Renal pelvis (tissue), 1 donor: ENCODE measurements at regions not wholly inside any gene's neighbourhood (a gene's known extent, or its start where the extent isn't known, plus 50 kb on each side); places are given as distances from the start of the nearest gene placed in this dataset.

Experiments used
- DNase-seq: peaks from one replicate; pipeline ENCODE4 v3.0.0-alpha.2; 2013

DNA sequence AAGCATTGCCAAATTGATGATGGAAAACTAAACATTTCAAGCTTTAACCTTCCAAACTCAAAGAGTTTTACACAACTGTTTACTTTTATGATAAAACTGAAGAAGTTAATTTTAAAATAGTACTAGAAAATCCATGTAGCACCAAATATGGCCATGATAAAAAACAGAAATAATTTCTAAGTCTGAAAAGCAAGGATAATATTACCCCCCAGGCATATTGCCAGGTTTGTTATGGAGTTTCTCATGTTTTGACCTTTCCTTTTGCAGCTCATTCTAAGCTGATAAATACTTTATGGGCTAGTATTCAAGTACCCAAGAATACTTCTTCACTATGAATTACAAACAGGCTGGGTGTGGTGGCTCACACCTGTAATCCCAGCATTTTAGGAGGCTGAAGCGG lies 209.9 kb upstream of the ZFP64 start:
- no peak for DNase-seq

GRCh38 chr20:52399352-52399751 lies 207.8 kb upstream of the ZFP64 start:
- no peak for DNase-seq

DNA sequence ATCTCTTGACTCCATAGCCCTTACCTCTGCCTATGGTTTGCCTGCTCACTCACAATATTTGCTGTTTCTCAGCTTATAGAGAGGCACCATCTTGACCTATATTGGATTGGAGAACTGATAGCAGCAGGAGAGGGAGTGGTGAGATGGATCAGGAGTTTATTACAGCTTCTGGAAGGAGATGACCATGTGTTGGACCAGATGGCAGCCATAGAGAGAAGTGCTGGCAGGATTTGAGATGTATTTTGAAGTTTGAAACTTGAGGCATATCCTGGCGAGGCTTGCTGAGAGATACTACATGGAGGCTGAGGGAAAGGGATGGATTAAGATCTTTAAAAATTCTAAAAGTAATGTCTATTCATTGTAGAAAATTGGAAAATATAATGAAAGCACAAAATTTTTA lies 198.0 kb upstream of the ZFP64 start:
- no peak for DNase-seq

DNA sequence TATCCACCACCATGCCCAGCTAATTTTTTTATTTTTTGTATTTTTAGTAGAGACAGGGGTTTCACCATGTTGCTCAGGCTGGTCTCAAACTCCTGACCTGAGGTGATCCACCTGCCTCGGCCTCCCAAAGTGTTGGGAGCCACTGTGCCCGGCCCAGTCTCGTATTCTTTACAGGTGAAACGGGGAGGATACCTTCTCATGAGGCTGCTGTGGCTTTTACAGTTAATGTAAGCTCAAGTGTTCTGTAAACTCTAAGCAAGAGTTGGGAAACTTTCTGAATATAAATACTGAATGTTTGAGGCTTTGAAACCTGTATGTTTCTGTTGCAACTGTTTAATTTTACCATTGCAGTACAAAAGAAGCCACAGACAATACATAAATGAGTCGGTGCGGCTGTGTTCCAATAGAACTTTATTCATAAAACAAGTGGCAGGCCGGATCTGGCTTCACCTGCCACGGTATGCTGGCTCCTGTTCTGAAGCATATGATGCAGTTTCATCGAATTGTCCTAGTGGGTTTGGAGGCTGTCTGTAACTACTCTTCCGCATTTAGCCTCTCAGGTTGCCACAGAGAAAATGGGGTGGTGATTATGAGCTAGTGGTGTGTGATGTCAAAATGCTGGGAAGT lies 192.5 kb upstream of the ZFP64 start:
- no peak for DNase-seq

DNA sequence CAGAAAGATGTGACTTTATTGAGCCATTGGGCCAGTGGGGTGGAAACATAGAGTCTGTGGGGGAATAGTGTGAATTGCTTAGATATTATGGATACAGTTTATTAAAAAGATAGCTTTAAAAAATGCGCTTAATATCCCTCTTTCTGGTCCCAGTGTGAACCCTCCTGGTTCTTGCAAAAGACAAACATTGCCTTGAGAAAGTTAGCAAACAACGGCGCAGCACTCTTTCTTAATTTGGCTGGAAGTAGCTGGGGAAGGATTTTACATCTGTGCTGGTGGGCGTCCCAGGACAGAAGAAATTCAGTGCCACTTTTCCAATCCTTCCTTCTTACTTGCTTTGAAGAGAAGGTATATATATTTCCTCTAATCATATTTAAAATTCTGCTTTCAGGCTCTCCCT lies 191.4 kb upstream of the ZFP64 start:
- DNase-seq, result no peak

DNA sequence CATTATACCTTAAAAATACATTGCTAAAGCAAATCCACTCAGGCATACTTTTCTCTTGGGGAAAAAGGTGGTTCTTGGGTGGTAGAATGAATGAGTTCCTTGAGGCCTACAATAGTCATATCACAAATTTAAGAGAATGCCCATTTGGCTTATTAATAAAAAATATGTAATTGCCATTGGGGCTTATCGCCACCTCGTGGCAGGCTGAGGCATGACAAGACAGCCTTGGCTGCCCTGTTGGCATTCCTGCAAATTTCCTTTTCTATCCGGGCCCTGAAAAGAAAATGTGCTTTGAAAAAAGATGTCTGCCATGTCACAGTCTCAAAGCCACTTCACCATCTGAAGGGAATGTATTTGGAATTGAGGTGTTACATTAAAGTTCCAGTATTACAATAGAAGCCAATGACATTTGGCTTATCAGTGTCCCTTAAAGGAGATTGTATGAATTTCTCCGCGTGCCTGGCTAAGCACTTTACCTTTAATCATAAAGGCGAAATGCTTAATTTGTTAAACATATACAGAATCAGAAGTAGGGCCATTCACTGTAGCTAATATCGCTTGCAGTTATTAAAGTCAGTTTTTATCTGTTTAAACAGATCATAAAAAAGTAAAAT lies 188.3 kb upstream of the ZFP64 start:
- no peak for DNase-seq

- no peak for DNase-seq
These were observed 180.6 kb upstream of the ZFP64 start for GRCh38 chr20:52372169-52372568.

DNA sequence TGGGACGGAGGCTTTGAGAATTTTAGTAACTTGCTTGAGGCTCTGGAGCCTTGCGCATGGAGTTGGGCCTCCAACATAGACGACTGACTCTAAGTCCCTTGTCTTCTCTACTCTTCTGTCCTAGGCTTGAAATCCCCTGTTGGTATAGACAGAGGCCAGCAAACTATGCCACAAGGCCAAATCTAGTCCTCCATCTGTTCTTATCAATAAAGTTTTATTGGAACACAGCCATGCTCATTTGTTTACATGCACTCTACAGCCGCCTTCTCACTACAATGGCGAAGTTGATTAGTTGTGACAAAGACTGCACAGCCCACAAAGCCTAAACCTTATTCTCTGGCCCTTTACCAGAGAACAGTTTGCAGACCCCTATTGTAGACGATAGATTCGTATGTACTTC lies 174.1 kb upstream of the ZFP64 start:
- DNase-seq, result no peak

- DNase-seq, result no peak
These were observed 172.8 kb upstream of the ZFP64 start for GRCh38 chr20:52364405-52364804.

DNA sequence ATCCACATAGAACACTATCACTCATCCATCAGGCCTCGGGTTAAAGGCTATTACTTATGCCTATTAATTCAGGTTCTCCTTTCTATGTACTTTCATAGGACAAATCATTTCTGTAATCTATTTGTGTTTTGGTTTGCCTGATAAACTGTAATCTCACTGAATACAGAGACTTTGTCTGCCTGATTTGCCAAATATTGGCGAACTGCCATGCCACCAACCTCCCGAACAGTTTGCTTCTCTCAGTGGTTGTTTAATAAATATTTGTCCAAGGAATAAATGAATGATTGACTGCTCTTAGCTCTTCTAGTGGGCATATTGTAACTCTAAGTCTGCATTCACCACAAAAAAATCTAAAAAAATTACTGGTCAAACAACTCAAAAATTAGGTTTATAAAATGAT lies 170.1 kb upstream of the ZFP64 start:
- DNase-seq, result no peak

DNA sequence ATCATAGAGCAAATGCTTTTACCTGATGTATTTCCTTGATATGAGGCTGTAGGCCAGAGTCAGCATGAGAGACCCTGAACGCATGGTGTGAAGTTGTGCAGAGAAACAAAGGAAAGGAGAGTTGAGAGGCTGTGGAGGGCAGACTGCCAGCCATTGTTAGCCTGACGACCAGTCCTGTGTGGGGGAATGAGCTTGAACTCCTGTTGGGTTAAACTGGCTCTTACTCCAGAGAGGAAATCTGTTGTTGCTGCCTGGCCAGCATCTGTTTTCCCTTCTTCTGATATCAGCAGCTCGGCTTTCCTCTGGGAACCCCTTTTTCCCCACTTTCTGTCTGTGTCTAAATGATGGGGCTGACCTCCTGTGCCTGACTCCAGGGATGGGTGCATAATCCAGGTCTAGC lies 158.2 kb upstream of the ZFP64 start:
- no peak for DNase-seq

- no peak for DNase-seq
These were observed 156.9 kb upstream of the ZFP64 start for GRCh38 chr20:52348434-52348833.

- no peak for DNase-seq
These were observed 155.2 kb upstream of the ZFP64 start for GRCh38 chr20:52346797-52347196.

GRCh38 chr20:52342913-52343312 lies 151.3 kb upstream of the ZFP64 start:
- DNase-seq, result no peak

GRCh38 chr20:52340036-52340634 lies 148.6 kb upstream of the ZFP64 start:
- DNase-seq, result no peak

GRCh38 chr20:52332649-52333250 lies 141.2 kb upstream of the ZFP64 start:
- no peak for DNase-seq

DNA sequence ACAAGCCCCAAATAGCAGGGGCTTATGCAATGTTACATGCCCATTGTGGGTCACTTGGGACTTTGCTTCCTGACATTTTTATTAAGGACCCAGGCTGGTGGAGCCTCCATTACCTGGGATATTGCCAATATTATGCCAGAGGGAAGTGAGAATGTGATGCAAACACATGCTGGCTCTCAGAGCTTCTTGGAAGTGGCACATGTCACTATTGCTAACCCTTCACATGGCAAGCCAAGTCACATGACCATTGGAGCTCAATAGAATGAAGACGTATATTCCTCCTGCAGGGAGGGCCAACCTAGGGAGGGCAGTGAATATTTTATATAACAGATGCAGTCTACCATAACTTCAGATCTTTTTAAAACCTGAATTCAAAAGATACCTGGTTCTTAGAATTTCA lies 140.7 kb upstream of the ZFP64 start:
- no peak for DNase-seq

- no peak for DNase-seq
These were observed 140.1 kb upstream of the ZFP64 start for GRCh38 chr20:52331655-52332054.

DNA sequence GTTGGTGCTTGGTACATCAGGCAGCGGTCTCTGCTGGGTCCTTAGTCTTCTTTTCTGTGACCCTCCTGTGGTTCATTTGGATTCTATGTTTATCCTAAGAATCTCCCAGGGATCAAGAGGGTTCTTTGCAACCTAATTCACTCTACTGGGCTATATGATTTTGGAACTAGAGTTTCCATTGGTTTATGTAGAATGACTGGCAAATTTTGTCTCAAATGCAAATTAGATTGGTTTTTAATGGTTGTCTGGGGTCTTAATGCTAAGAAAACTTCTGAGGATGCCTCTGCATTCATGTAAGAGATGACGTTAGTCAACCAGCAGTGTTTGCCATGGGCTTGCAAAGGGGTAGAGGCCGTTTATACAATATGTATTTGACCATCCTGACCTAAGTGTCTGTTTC lies 129.8 kb upstream of the ZFP64 start:
- DNase-seq, result no peak

GRCh38 chr20:52318651-52319050 lies 127.1 kb upstream of the ZFP64 start:
- DNase-seq, result no peak

GRCh38 chr20:52313341-52313963 lies 121.9 kb upstream of the ZFP64 start:
- peak; percentile 55 for DNase-seq

- DNase-seq, result peak; percentile 76
These were observed 120.7 kb upstream of the ZFP64 start for GRCh38 chr20:52312132-52312729.
